ENCODE measurements at regions not wholly inside any gene's neighbourhood (a gene's known extent, or its start where the extent isn't known, plus 50 kb on each side); places are given as distances from the start of the nearest gene placed in this dataset.

DNA sequence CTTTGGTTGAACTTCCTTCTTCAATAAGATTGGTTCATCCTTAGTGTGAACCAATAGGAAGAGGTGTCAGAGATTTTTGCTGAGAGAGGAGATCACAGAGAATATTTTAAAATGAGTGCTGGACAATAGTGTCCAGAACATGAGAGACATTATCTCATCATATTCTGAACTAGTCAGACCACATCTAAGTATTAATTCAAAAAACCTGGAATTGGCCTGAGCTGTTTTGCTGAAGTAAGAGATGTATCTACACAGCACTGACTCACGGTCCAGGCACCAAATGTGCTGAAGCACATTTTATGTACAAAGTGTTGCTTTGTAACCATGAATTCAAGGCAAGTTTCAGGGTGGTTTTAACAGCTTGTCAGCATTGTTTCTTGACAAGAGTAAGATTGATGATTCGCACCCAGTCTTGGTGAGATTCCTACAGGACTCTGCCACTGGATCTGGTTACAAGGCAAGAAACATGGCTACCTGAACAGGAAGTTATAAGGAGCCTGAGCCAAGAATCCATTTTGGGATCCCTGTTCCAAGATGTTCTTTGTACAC, 178.2 kb upstream of the HEY2 start (continued):
- TF ChIP-seq, protein P1, sequence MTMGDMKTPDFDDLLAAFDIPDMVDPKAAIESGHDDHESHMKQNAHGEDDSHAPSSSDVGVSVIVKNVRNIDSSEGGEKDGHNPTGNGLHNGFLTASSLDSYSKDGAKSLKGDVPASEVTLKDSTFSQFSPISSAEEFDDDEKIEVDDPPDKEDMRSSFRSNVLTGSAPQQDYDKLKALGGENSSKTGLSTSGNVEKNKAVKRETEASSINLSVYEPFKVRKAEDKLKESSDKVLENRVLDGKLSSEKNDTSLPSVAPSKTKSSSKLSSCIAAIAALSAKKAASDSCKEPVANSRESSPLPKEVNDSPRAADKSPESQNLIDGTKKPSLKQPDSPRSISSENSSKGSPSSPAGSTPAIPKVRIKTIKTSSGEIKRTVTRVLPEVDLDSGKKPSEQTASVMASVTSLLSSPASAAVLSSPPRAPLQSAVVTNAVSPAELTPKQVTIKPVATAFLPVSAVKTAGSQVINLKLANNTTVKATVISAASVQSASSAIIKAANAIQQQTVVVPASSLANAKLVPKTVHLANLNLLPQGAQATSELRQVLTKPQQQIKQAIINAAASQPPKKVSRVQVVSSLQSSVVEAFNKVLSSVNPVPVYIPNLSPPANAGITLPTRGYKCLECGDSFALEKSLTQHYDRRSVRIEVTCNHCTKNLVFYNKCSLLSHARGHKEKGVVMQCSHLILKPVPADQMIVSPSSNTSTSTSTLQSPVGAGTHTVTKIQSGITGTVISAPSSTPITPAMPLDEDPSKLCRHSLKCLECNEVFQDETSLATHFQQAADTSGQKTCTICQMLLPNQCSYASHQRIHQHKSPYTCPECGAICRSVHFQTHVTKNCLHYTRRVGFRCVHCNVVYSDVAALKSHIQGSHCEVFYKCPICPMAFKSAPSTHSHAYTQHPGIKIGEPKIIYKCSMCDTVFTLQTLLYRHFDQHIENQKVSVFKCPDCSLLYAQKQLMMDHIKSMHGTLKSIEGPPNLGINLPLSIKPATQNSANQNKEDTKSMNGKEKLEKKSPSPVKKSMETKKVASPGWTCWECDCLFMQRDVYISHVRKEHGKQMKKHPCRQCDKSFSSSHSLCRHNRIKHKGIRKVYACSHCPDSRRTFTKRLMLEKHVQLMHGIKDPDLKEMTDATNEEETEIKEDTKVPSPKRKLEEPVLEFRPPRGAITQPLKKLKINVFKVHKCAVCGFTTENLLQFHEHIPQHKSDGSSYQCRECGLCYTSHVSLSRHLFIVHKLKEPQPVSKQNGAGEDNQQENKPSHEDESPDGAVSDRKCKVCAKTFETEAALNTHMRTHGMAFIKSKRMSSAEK (CRISPR knock-in tag; IDR thresholded peaks at IDR 0.05; ENCODE audit: borderline replicate concordance), result no peak
- TF ChIP-seq JUN (CRISPR knock-in tag; IDR thresholded peaks at IDR 0.05) (no peak), IRF2 (CRISPR knock-in tag; IDR thresholded peaks at IDR 0.05; ENCODE audit: borderline replicate concordance, low read depth) (no peak)

DNA sequence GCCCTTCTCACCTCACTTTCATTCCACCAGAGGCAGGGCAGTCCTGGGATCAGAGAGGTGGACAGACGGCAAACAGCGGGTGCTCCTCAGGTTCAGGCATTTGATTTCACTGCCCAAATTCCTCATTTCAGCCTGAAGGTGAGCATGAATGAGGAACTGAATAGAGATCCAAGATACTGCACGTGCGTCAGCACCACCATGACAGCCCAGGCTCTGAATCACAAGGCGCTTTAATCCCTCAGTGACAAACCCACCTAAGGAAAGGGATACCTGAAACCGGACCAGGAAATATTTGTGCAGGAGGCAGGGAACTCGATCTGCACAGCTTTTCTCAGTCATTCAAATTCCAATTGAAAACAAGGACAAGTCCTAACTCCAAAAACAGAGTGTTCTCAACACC, 174.8 kb upstream of the HEY2 start:
- Mint-ChIP-seq H3K27ac (no peak overlapping the region), H3K9me3 (peaks cover 9% of the 10 kb centered on the region; the same call in 1 of the 2 replicates), H3K27me3 (ENCODE audit: low read depth) (no peaks in the 10 kb centered on the region), H3K4me3 (no peak overlapping the region), H3K4me1 (peaks cover 9% of the 10 kb centered on the region), H3K36me3 (no peaks in the 10 kb centered on the region)
- CTCF ChIA-PET, result no interaction called here
- no peak for DNase-seq (ENCODE audit: low spot score)
- POLR2A ChIA-PET, result no interaction called here
- ATAC-seq, result no peak
- TF ChIP-seq, protein P2, sequence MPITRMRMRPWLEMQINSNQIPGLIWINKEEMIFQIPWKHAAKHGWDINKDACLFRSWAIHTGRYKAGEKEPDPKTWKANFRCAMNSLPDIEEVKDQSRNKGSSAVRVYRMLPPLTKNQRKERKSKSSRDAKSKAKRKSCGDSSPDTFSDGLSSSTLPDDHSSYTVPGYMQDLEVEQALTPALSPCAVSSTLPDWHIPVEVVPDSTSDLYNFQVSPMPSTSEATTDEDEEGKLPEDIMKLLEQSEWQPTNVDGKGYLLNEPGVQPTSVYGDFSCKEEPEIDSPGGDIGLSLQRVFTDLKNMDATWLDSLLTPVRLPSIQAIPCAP (CRISPR knock-in tag; IDR thresholded peaks at IDR 0.05), result no peak
- no peak for TF ChIP-seq ZNF232 (CRISPR knock-in tag; IDR thresholded peaks at IDR 0.05)
- TF ChIP-seq, protein P3, sequence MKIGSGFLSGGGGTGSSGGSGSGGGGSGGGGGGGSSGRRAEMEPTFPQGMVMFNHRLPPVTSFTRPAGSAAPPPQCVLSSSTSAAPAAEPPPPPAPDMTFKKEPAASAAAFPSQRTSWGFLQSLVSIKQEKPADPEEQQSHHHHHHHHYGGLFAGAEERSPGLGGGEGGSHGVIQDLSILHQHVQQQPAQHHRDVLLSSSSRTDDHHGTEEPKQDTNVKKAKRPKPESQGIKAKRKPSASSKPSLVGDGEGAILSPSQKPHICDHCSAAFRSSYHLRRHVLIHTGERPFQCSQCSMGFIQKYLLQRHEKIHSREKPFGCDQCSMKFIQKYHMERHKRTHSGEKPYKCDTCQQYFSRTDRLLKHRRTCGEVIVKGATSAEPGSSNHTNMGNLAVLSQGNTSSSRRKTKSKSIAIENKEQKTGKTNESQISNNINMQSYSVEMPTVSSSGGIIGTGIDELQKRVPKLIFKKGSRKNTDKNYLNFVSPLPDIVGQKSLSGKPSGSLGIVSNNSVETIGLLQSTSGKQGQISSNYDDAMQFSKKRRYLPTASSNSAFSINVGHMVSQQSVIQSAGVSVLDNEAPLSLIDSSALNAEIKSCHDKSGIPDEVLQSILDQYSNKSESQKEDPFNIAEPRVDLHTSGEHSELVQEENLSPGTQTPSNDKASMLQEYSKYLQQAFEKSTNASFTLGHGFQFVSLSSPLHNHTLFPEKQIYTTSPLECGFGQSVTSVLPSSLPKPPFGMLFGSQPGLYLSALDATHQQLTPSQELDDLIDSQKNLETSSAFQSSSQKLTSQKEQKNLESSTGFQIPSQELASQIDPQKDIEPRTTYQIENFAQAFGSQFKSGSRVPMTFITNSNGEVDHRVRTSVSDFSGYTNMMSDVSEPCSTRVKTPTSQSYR (CRISPR knock-in tag; IDR thresholded peaks at IDR 0.05), result no peak
- no peak for TF ChIP-seq ZNF671 (CRISPR knock-in tag; IDR thresholded peaks at IDR 0.05)
- TF ChIP-seq, protein P4, sequence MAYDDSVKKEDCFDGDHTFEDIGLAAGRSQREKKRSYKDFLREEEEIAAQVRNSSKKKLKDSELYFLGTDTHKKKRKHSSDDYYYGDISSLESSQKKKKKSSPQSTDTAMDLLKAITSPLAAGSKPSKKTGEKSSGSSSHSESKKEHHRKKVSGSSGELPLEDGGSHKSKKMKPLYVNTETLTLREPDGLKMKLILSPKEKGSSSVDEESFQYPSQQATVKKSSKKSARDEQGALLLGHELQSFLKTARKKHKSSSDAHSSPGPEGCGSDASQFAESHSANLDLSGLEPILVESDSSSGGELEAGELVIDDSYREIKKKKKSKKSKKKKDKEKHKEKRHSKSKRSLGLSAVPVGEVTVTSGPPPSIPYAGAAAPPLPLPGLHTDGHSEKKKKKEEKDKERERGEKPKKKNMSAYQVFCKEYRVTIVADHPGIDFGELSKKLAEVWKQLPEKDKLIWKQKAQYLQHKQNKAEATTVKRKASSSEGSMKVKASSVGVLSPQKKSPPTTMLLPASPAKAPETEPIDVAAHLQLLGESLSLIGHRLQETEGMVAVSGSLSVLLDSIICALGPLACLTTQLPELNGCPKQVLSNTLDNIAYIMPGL (CRISPR knock-in tag; IDR thresholded peaks at IDR 0.05), result no peak
- TF ChIP-seq ZNF138 (CRISPR knock-in tag; conservative IDR thresholded peaks at IDR 0.05), result no peak
- no peak for TF ChIP-seq ZNF263 (CRISPR knock-in tag; IDR thresholded peaks at IDR 0.05; ENCODE audit: low read depth)
- TF ChIP-seq, protein P5, sequence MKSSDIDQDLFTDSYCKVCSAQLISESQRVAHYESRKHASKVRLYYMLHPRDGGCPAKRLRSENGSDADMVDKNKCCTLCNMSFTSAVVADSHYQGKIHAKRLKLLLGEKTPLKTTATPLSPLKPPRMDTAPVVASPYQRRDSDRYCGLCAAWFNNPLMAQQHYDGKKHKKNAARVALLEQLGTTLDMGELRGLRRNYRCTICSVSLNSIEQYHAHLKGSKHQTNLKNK (CRISPR knock-in tag; IDR thresholded peaks at IDR 0.05), result no peak
- TF ChIP-seq, protein P6, sequence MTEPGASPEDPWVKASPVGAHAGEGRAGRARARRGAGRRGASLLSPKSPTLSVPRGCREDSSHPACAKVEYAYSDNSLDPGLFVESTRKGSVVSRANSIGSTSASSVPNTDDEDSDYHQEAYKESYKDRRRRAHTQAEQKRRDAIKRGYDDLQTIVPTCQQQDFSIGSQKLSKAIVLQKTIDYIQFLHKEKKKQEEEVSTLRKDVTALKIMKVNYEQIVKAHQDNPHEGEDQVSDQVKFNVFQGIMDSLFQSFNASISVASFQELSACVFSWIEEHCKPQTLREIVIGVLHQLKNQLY (CRISPR knock-in tag; IDR thresholded peaks at IDR 0.05), result no peak

Measured in WTC11 (cell line).